ENCODE measurements at regions not wholly inside any gene's neighbourhood (a gene's known extent, or its start where the extent isn't known, plus 50 kb on each side); places are given as distances from the start of the nearest gene placed in this dataset.

DNA sequence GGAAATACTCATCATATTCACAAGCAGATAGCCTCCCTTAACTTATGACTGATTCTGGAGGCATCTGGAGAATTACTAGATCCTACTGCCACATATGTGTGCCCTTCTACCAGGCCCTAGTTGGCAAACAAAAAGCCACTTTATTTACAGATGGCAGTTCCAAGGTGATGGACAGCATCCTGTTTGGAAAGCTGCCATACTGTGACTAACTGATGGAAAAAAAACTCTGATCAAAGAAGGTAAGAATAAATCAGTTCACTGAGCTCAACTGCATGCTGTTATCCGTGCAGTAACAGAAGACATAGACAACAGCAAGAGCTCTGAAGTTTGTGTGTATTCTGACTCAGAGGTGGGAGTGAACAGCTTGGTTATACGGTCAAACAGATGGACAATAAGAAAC is 279.8 kb upstream of the POU5F2 start:
- H3K4me3 ChIP-seq (ENCODE audit: low read length): no peak overlapping the region
- H3K4me1 ChIP-seq (ENCODE audit: control insufficient read depth, insufficient read depth, low read length): no peaks in the 10 kb centered on the region
- intact Hi-C loops (cut with micrococcal nuclease): no loop called here
- H3K9me3 Mint-ChIP-seq: peaks cover 2 to 4% of the 10 kb centered on the region in 2 donors
- H3K9me3 ChIP-seq (ENCODE audit: control insufficient read depth, insufficient read depth, low read length): no peaks in the 10 kb centered on the region
- H3K27me3 Mint-ChIP-seq (ENCODE audit: low read depth in 2 of 2): no peaks in the 10 kb centered on the region
- H3K27me3 ChIP-seq (ENCODE audit: control insufficient read depth, insufficient read depth, low read length): no peaks in the 10 kb centered on the region
- H3K4me1 Mint-ChIP-seq: peaks cover 17 to 41% of the 10 kb centered on the region in 2 donors
- WGBS (ENCODE audit: insufficient coverage): 98% methylated on average over 2 of the region's 2 CpGs
- H3K27ac Mint-ChIP-seq: peak overlapping the region in 1 of 2 donors; percentile 35
- no peak overlapping the region for H3K27ac ChIP-seq (ENCODE audit: low read length)
- peaks cover 19% of the 10 kb centered on the region for H3K36me3 ChIP-seq (ENCODE audit: control insufficient read depth, insufficient read depth, low read length)
- H3K4me3 Mint-ChIP-seq: no peak overlapping the region
- peaks cover 24% of the 10 kb centered on the region for H3K36me3 Mint-ChIP-seq
- ATAC-seq: no peak
- TF ChIP-seq, protein P1, sequence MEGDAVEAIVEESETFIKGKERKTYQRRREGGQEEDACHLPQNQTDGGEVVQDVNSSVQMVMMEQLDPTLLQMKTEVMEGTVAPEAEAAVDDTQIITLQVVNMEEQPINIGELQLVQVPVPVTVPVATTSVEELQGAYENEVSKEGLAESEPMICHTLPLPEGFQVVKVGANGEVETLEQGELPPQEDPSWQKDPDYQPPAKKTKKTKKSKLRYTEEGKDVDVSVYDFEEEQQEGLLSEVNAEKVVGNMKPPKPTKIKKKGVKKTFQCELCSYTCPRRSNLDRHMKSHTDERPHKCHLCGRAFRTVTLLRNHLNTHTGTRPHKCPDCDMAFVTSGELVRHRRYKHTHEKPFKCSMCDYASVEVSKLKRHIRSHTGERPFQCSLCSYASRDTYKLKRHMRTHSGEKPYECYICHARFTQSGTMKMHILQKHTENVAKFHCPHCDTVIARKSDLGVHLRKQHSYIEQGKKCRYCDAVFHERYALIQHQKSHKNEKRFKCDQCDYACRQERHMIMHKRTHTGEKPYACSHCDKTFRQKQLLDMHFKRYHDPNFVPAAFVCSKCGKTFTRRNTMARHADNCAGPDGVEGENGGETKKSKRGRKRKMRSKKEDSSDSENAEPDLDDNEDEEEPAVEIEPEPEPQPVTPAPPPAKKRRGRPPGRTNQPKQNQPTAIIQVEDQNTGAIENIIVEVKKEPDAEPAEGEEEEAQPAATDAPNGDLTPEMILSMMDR (IDR thresholded peaks at IDR 0.05): no peak
- DNase-seq: no peak

GRCh38 chr5:94017579-94017978 is 276.2 kb upstream of the POU5F2 start:
- H3K4me3 ChIP-seq (ENCODE audit: low read length): no peak overlapping the region
- DNase-seq: no peak
- Mint-ChIP-seq H3K27ac (no peak overlapping the region), H3K4me1 (peaks cover 12 to 24% of the 10 kb centered on the region in 2 donors), H3K27me3 (ENCODE audit: low read depth in 2 of 2) (no peaks in the 10 kb centered on the region), H3K36me3 (peaks cover 43% of the 10 kb centered on the region), H3K4me3 (no peak overlapping the region), H3K9me3 (peaks cover 7 to 10% of the 10 kb centered on the region in 2 donors)
- 100% methylated on average over 2 of the region's 2 CpGs for WGBS (ENCODE audit: insufficient coverage)
- H3K4me1 ChIP-seq (ENCODE audit: control insufficient read depth, insufficient read depth, low read length): no peaks in the 10 kb centered on the region
- peaks cover 24% of the 10 kb centered on the region for H3K36me3 ChIP-seq (ENCODE audit: control insufficient read depth, insufficient read depth, low read length)
- no peak overlapping the region for H3K27ac ChIP-seq (ENCODE audit: low read length)
- intact Hi-C loops (cut with micrococcal nuclease): no loop called here
- H3K9me3 ChIP-seq (ENCODE audit: control insufficient read depth, insufficient read depth, low read length): no peaks in the 10 kb centered on the region
- TF ChIP-seq, protein P1 (IDR thresholded peaks at IDR 0.05): no peak
- no peak for ATAC-seq
- H3K27me3 ChIP-seq (ENCODE audit: control insufficient read depth, insufficient read depth, low read length): no peaks in the 10 kb centered on the region

- Histone ChIP-seq H3K27me3 (ENCODE audit: control insufficient read depth, insufficient read depth, low read length) (no peaks in the 10 kb centered on the region), H3K9me3 (ENCODE audit: control insufficient read depth, insufficient read depth, low read length) (peaks cover 3% of the 10 kb centered on the region), H3K27ac (ENCODE audit: low read length) (no peak overlapping the region), H3K36me3 (ENCODE audit: control insufficient read depth, insufficient read depth, low read length) (peaks cover 5% of the 10 kb centered on the region), H3K4me3 (ENCODE audit: low read length) (no peak overlapping the region), H3K4me1 (ENCODE audit: control insufficient read depth, insufficient read depth, low read length) (no peaks in the 10 kb centered on the region)
- WGBS (ENCODE audit: insufficient coverage): 47% methylated on average over 1 of the region's 1 CpG
- Mint-ChIP-seq H3K27me3 (ENCODE audit: low read depth in 2 of 2) (no peaks in the 10 kb centered on the region), H3K9me3 (peaks cover 5 to 11% of the 10 kb centered on the region in 2 donors), H3K4me1 (peaks cover 18 to 22% of the 10 kb centered on the region in 2 donors), H3K36me3 (peaks cover 24% of the 10 kb centered on the region), H3K27ac (peak overlapping the region in 1 of 2 donors; percentile 0), H3K4me3 (no peak overlapping the region)
- TF ChIP-seq, protein P1 (IDR thresholded peaks at IDR 0.05): no peak
- DNase-seq (no peak), ATAC-seq (no peak)
- intact Hi-C loops (cut with micrococcal nuclease): no loop called here
Measured at GRCh38 chr5:94010814-94011213, 269.4 kb upstream of the POU5F2 start.

DNA sequence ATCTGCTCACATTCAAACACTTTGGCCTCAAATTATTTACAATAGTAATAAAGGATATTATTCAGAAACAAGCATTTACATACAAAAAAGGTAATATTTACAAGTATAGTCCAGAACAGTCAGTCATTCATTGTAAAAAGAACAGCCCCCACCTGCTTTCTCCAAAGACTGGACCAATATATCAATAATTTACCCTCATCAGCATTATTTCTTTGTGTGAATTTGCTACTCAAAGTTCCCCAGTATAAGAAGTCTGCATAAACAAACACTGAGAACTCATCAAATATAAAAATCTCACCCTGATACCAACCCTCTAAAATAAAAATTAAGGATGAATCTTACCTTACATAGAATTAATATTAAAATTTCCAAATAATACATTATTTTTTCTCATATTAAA is 267.8 kb upstream of the POU5F2 start:
- Mint-ChIP-seq H3K27ac (no peak overlapping the region), H3K4me3 (no peak overlapping the region), H3K36me3 (peaks cover 8% of the 10 kb centered on the region), H3K9me3 (peaks cover 0 to 4% of the 10 kb centered on the region in 2 donors), H3K27me3 (ENCODE audit: low read depth in 2 of 2) (no peaks in the 10 kb centered on the region), H3K4me1 (peaks cover 10 to 20% of the 10 kb centered on the region in 2 donors)
- H3K4me3 ChIP-seq (ENCODE audit: low read length): no peak overlapping the region
- TF ChIP-seq, protein P1 (IDR thresholded peaks at IDR 0.05): no peak
- peaks cover 3% of the 10 kb centered on the region for H3K9me3 ChIP-seq (ENCODE audit: control insufficient read depth, insufficient read depth, low read length)
- H3K27me3 ChIP-seq (ENCODE audit: control insufficient read depth, insufficient read depth, low read length): no peaks in the 10 kb centered on the region
- H3K27ac ChIP-seq (ENCODE audit: low read length): no peak overlapping the region
- DNase-seq (no peak), ATAC-seq (no peak)
- no peaks in the 10 kb centered on the region for H3K4me1 ChIP-seq (ENCODE audit: control insufficient read depth, insufficient read depth, low read length)
- H3K36me3 ChIP-seq (ENCODE audit: control insufficient read depth, insufficient read depth, low read length): no peaks in the 10 kb centered on the region
- intact Hi-C loops (cut with micrococcal nuclease): no loop called here
